Loucy (cell line): ENCODE measurements at regions not wholly inside any gene's neighbourhood (a gene's known extent, or its start where the extent isn't known, plus 50 kb on each side); places are given as distances from the start of the nearest gene placed in this dataset.

ENCODE experiments used
- CTCF ChIP-seq: fragments of 200-600 bp; sonication (generic); conservative IDR thresholded peaks from 2 replicates; pipeline ENCODE4 v1.5.1; 2014; ENCODE audit warnings: mild to moderate bottlenecking, antibody characterized with exemption, low read length
- EZH2phosphoT487 ChIP-seq: fragments of 200-600 bp; IDR thresholded peaks from 2 replicates; pipeline ENCODE4 v1.6.1; 2018; ENCODE audit warnings: antibody characterized with exemption, mild to moderate bottlenecking, moderate library complexity, borderline replicate concordance

GRCh38 chr3:130816561-130817445, 70.2 kb upstream of the PIK3R4 start:
- TF ChIP-seq CTCF, result no peak
- no peak for TF ChIP-seq EZH2phosphoT487
